ENCODE measurements at regions not wholly inside any gene's neighbourhood (a gene's known extent, or its start where the extent isn't known, plus 50 kb on each side); places are given as distances from the start of the nearest gene placed in this dataset.
"Not testable (repeated sequence)": the region's sequence is repeated elsewhere in the genome, so short reads cannot be mapped to it uniquely, and the experiment has no call there.

- DNase-seq: no peak
Observed at GRCh38 chr5:106408141-106408540, 1262.6 kb downstream of the EFNA5 start.

- no peak for DNase-seq
Observed at GRCh38 chr5:106401561-106401960, 1269.2 kb downstream of the EFNA5 start.

- no peak for DNase-seq
Observed at GRCh38 chr5:106399391-106399790, 1271.3 kb downstream of the EFNA5 start.

GRCh38 chr5:106397700-106398099 lies 1273.0 kb downstream of the EFNA5 start:
- DNase-seq: no peak

GRCh38 chr5:106393276-106393675 lies 1277.5 kb downstream of the EFNA5 start:
- no peak for DNase-seq

GRCh38 chr5:106392766-106393165 lies 1278.0 kb downstream of the EFNA5 start:
- no peak for DNase-seq

GRCh38 chr5:106387767-106388166 lies 1283.0 kb downstream of the EFNA5 start:
- not testable (repeated sequence) for DNase-seq

GRCh38 chr5:106386287-106386686 lies 1284.5 kb downstream of the EFNA5 start:
- no peak for DNase-seq

- no peak for DNase-seq
Observed at GRCh38 chr5:106380736-106381135, 1290.0 kb downstream of the EFNA5 start.

- no peak for DNase-seq
Observed at GRCh38 chr5:106376522-106376921, 1294.2 kb downstream of the EFNA5 start.

- DNase-seq: no peak
Observed at GRCh38 chr5:106374956-106375355, 1295.8 kb downstream of the EFNA5 start.

- DNase-seq: no peak
Observed at GRCh38 chr5:106368021-106368420, 1302.7 kb downstream of the EFNA5 start.

- DNase-seq: no peak
Observed at GRCh38 chr5:106367281-106367680, 1303.5 kb downstream of the EFNA5 start.

GRCh38 chr5:106363578-106363977 lies 1307.2 kb downstream of the EFNA5 start:
- DNase-seq: no peak

- no peak for DNase-seq
Observed at GRCh38 chr5:106361905-106362304, 1308.8 kb downstream of the EFNA5 start.

GRCh38 chr5:106331415-106331814 lies 1339.3 kb downstream of the EFNA5 start:
- no peak for DNase-seq

GRCh38 chr5:106324356-106324755 lies 1346.4 kb downstream of the EFNA5 start:
- no peak for DNase-seq

GRCh38 chr5:106321242-106321641 lies 1349.5 kb downstream of the EFNA5 start:
- DNase-seq: no peak

GRCh38 chr5:106314221-106314824 lies 1356.4 kb downstream of the EFNA5 start:
- DNase-seq: no peak

GRCh38 chr5:106312360-106312759 lies 1358.4 kb downstream of the EFNA5 start:
- no peak for DNase-seq

GRCh38 chr5:106311230-106311915 lies 1359.4 kb downstream of the EFNA5 start:
- no peak for DNase-seq

- no peak for DNase-seq
Observed at GRCh38 chr5:106307265-106307664, 1363.5 kb downstream of the EFNA5 start.

- DNase-seq: no peak
Observed at GRCh38 chr5:106306313-106307028, 1364.3 kb downstream of the EFNA5 start.

GRCh38 chr5:106303911-106304310 lies 1366.8 kb downstream of the EFNA5 start:
- DNase-seq: no peak
